HEK293 (cell line): ENCODE measurements at regions not wholly inside any gene's neighbourhood (a gene's known extent, or its start where the extent isn't known, plus 50 kb on each side); places are given as distances from the start of the nearest gene placed in this dataset.

Experiments
- CTCF ChIA-PET: fragments of 350-600 bp; formaldehyde crosslinking; extraction: SDS; loops from one replicate; lab custom pipeline; 2021; ENCODE audit warnings: antibody characterized with exemption; lab: Yijun Ruan, JAX
- POLR2A ChIA-PET: fragments of 300-600 bp; formaldehyde crosslinking; extraction: SDS; loops from one replicate; lab custom pipeline; 2020; ENCODE audit warnings: antibody characterized with exemption, inconsistent platforms; lab: Yijun Ruan, JAX
- H3K27ac ChIP-seq: fragments of 200-500 bp; sonication (Bioruptor generic); 2 replicates; pipeline ENCODE4 v1.5.1; 2014; ENCODE audit warnings: low read depth, low read length, control low read depth, inconsistent platforms; ENCODE audit errors: extremely low read depth
- H3K36me3 ChIP-seq, 2 experiments: fragments of 200-500 bp in 1 of 2; sonication (Bioruptor generic) in 1 of 2; 1 replicate in 1 of 2; 2 replicates in 1 of 2; pipeline ENCODE4 v1.5.1; 2014 to 2017; ENCODE audit warnings: inconsistent platforms in 2 of 2, low read length in 2 of 2; ENCODE audit not compliant: control insufficient read depth in 2 of 2, insufficient read depth in 1 of 2
- H3K4me1 ChIP-seq: fragments of 200-500 bp; sonication (Bioruptor generic); 2 replicates; pipeline ENCODE4 v1.5.1; 2014; ENCODE audit warnings: mild to moderate bottlenecking, low read length, inconsistent platforms; ENCODE audit not compliant: control insufficient read depth, insufficient read depth
- H3K4me3 ChIP-seq: 2 replicates; pipeline ENCODE4 v1.5.1; 2011; ENCODE audit warnings: low read depth, mild to moderate bottlenecking, control low read depth, low read length, moderate library complexity
- H3K9me3 ChIP-seq: fragments of 200-500 bp; sonication (Bioruptor generic); 2 replicates; pipeline ENCODE4 v1.5.1; 2014; ENCODE audit warnings: low read depth, low read length, inconsistent platforms; ENCODE audit not compliant: control insufficient read depth, insufficient read depth
- BCL11A ChIP-seq: fragments of 450-650 bp; formaldehyde crosslinking; IDR thresholded peaks from 2 replicates; pipeline ENCODE4 v1.5.1; 2016; ENCODE audit warnings: low read depth, missing biosample characterization, missing genetic modification characterization
- BCL11B ChIP-seq: fragments of 450-650 bp; formaldehyde crosslinking; IDR thresholded peaks from 2 replicates; pipeline ENCODE4 v1.5.1; 2016; ENCODE audit warnings: low read depth, missing biosample characterization, missing genetic modification characterization
- EGR2 ChIP-seq: fragments of 450-650 bp; formaldehyde crosslinking; IDR thresholded peaks from 2 replicates; pipeline ENCODE4 v1.5.1; 2016; ENCODE audit warnings: low read depth, missing biosample characterization, missing genetic modification characterization
- HOXA7 ChIP-seq: sonication (generic); formaldehyde crosslinking; IDR thresholded peaks from 2 replicates; pipeline ENCODE4 v1.8.1; 2022; ENCODE audit warnings: missing genetic modification reagents, borderline replicate concordance
- OSR2 ChIP-seq: fragments of 450-650 bp; formaldehyde crosslinking; IDR thresholded peaks from 2 replicates; pipeline ENCODE4 v1.5.1; 2016; ENCODE audit warnings: missing biosample characterization, missing genetic modification characterization
- PRDM10 ChIP-seq: fragments of 450-650 bp; formaldehyde crosslinking; IDR thresholded peaks from 2 replicates; pipeline ENCODE4 v1.5.1; 2016; ENCODE audit warnings: missing biosample characterization, missing genetic modification characterization
- PRDM6 ChIP-seq: fragments of 450-650 bp; formaldehyde crosslinking; IDR thresholded peaks from 2 replicates; pipeline ENCODE4 v1.5.1; 2017; ENCODE audit warnings: missing biosample characterization, missing genetic modification characterization
- SALL2 ChIP-seq: fragments of 450-650 bp; formaldehyde crosslinking; IDR thresholded peaks from 2 replicates; pipeline ENCODE4 v1.5.0; 2017; ENCODE audit warnings: missing biosample characterization, mild to moderate bottlenecking, missing genetic modification characterization, borderline replicate concordance
- ZNF133 ChIP-seq: fragments of 450-650 bp; formaldehyde crosslinking; IDR thresholded peaks from 2 replicates; pipeline ENCODE4 v1.5.1; 2016; ENCODE audit warnings: missing biosample characterization, missing genetic modification characterization
- ZNF155 ChIP-seq: fragments of 450-650 bp; formaldehyde crosslinking; IDR thresholded peaks from 2 replicates; pipeline ENCODE4 v1.5.1; 2016; ENCODE audit warnings: missing biosample characterization, missing genetic modification characterization
- ZNF221 ChIP-seq: fragments of 450-650 bp; formaldehyde crosslinking; IDR thresholded peaks from 2 replicates; pipeline ENCODE4 v1.5.1; 2017; ENCODE audit warnings: missing biosample characterization, missing genetic modification characterization, borderline replicate concordance
- ZNF362 ChIP-seq: fragments of 450-650 bp; formaldehyde crosslinking; IDR thresholded peaks from 2 replicates; pipeline ENCODE4 v1.5.1; 2016; ENCODE audit warnings: missing biosample characterization, missing genetic modification characterization
- ZNF513 ChIP-seq: fragments of 450-650 bp; IDR thresholded peaks from 2 replicates; pipeline ENCODE4 v1.5.1; 2018; ENCODE audit warnings: missing biosample characterization, missing genetic modification characterization
- ZNF585B ChIP-seq: fragments of 450-650 bp; formaldehyde crosslinking; IDR thresholded peaks from 2 replicates; pipeline ENCODE4 v1.5.1; 2016; ENCODE audit warnings: missing biosample characterization, missing genetic modification characterization
- ZNF623 ChIP-seq: fragments of 450-650 bp; formaldehyde crosslinking; IDR thresholded peaks from 2 replicates; pipeline ENCODE4 v1.5.1; 2016; ENCODE audit warnings: missing biosample characterization, missing genetic modification characterization
- ZNF645 ChIP-seq: fragments of 450-650 bp; formaldehyde crosslinking; IDR thresholded peaks from 2 replicates; pipeline ENCODE4; 2016; ENCODE audit warnings: missing biosample characterization, missing genetic modification characterization
- ZNF692 ChIP-seq: fragments of 450-650 bp; formaldehyde crosslinking; IDR thresholded peaks from 2 replicates; pipeline ENCODE4 v1.5.1; 2016; ENCODE audit warnings: missing biosample characterization, missing genetic modification characterization
- ZNF704 ChIP-seq: fragments of 450-650 bp; formaldehyde crosslinking; IDR thresholded peaks from 2 replicates; pipeline ENCODE4 v1.5.1; 2016; ENCODE audit warnings: missing biosample characterization, missing genetic modification characterization
- ZNF843 ChIP-seq: fragments of 450-650 bp; formaldehyde crosslinking; IDR thresholded peaks from 2 replicates; pipeline ENCODE4 v1.5.1; 2016; ENCODE audit warnings: missing biosample characterization, missing genetic modification characterization

GRCh38 chr18:22844190-22844589, 88.9 kb upstream of the RBBP8 start (continued):
- TF ChIP-seq ZNF704 (tag by site-specific recombination): no peak
- no peak for TF ChIP-seq ZNF362 (tag by site-specific recombination)
- TF ChIP-seq ZNF623 (tag by site-specific recombination): no peak

- H3K27ac ChIP-seq: no peak overlapping the region
- POLR2A ChIA-PET: no interaction called here
- peaks cover 2% of the 10 kb centered on the region; the same call in 1 of the 2 replicates for H3K4me1 ChIP-seq
- TF ChIP-seq HOXA7 (CRISPR knock-in tag): no peak
- no peak for TF ChIP-seq ZNF513 (tag by site-specific recombination)
- no peak for TF ChIP-seq ZNF362 (tag by site-specific recombination)
- TF ChIP-seq PRDM6 (tag by site-specific recombination): no peak
- no peak for TF ChIP-seq ZNF133 (tag by site-specific recombination)
- TF ChIP-seq BCL11A (tag by site-specific recombination): no peak
- TF ChIP-seq ZNF843 (tag by site-specific recombination): no peak
- no peak for TF ChIP-seq ZNF585B (tag by site-specific recombination)
- TF ChIP-seq SALL2 (tag by site-specific recombination): no peak
- no peak for TF ChIP-seq ZNF155 (tag by site-specific recombination)
- no peak for TF ChIP-seq OSR2 (tag by site-specific recombination)
- no peak for TF ChIP-seq ZNF692 (tag by site-specific recombination)
- no peak for TF ChIP-seq ZNF623 (tag by site-specific recombination)
- no peak for TF ChIP-seq BCL11B
- no peak for TF ChIP-seq ZNF221
- no peak for TF ChIP-seq EGR2 (tag by site-specific recombination)
- no peak for TF ChIP-seq PRDM10
- TF ChIP-seq ZNF645 (tag by site-specific recombination): no peak
- H3K4me3 ChIP-seq: no peak overlapping the region
- no peaks in the 10 kb centered on the region for H3K36me3 ChIP-seq
- CTCF ChIA-PET: no interaction called here
- H3K9me3 ChIP-seq: no peaks in the 10 kb centered on the region
Observed at GRCh38 chr18:22844628-22845027, 88.5 kb upstream of the RBBP8 start.
